HEK293 (cell line): ENCODE measurements at regions not wholly inside any gene's neighbourhood (a gene's known extent, or its start where the extent isn't known, plus 50 kb on each side); places are given as distances from the start of the nearest gene placed in this dataset.

Experiments
- CTCF ChIA-PET: fragments of 350-600 bp; formaldehyde crosslinking; extraction: SDS; loops from one replicate; lab custom pipeline; 2021; ENCODE audit warnings: antibody characterized with exemption; lab: Yijun Ruan, JAX
- POLR2A ChIA-PET: fragments of 300-600 bp; formaldehyde crosslinking; extraction: SDS; loops from one replicate; lab custom pipeline; 2020; ENCODE audit warnings: antibody characterized with exemption, inconsistent platforms; lab: Yijun Ruan, JAX
- H3K27ac ChIP-seq: fragments of 200-500 bp; sonication (Bioruptor generic); 2 replicates; pipeline ENCODE4 v1.5.1; 2014; ENCODE audit warnings: low read depth, low read length, control low read depth, inconsistent platforms; ENCODE audit errors: extremely low read depth
- H3K36me3 ChIP-seq, 2 experiments: fragments of 200-500 bp in 1 of 2; sonication (Bioruptor generic) in 1 of 2; 1 replicate in 1 of 2; 2 replicates in 1 of 2; pipeline ENCODE4 v1.5.1; 2014 to 2017; ENCODE audit warnings: inconsistent platforms in 2 of 2, low read length in 2 of 2; ENCODE audit not compliant: control insufficient read depth in 2 of 2, insufficient read depth in 1 of 2
- H3K4me1 ChIP-seq: fragments of 200-500 bp; sonication (Bioruptor generic); 2 replicates; pipeline ENCODE4 v1.5.1; 2014; ENCODE audit warnings: mild to moderate bottlenecking, low read length, inconsistent platforms; ENCODE audit not compliant: control insufficient read depth, insufficient read depth
- H3K4me3 ChIP-seq: 2 replicates; pipeline ENCODE4 v1.5.1; 2011; ENCODE audit warnings: low read depth, mild to moderate bottlenecking, control low read depth, low read length, moderate library complexity
- H3K9me3 ChIP-seq: fragments of 200-500 bp; sonication (Bioruptor generic); 2 replicates; pipeline ENCODE4 v1.5.1; 2014; ENCODE audit warnings: low read depth, low read length, inconsistent platforms; ENCODE audit not compliant: control insufficient read depth, insufficient read depth
- HOXA7 ChIP-seq: sonication (generic); formaldehyde crosslinking; IDR thresholded peaks from 2 replicates; pipeline ENCODE4 v1.8.1; 2022; ENCODE audit warnings: missing genetic modification reagents, borderline replicate concordance
- HOXC10 ChIP-seq: sonication (generic); formaldehyde crosslinking; IDR thresholded peaks from 2 replicates; pipeline ENCODE4 v1.8.1; 2023; ENCODE audit warnings: mild to moderate bottlenecking, missing genetic modification reagents
- KLF16 ChIP-seq: fragments of 450-650 bp; formaldehyde crosslinking; IDR thresholded peaks from 2 replicates; pipeline ENCODE4 v1.5.1; 2017; ENCODE audit warnings: missing biosample characterization, missing genetic modification characterization
- MZF1 ChIP-seq: fragments of 450-650 bp; formaldehyde crosslinking; IDR thresholded peaks from 2 replicates; pipeline ENCODE4 v1.5.1; 2017; ENCODE audit warnings: missing biosample characterization, missing genetic modification characterization, borderline replicate concordance
- OSR2 ChIP-seq: fragments of 450-650 bp; formaldehyde crosslinking; IDR thresholded peaks from 2 replicates; pipeline ENCODE4 v1.5.1; 2016; ENCODE audit warnings: missing biosample characterization, missing genetic modification characterization
- ZBTB8A ChIP-seq: fragments of 450-650 bp; formaldehyde crosslinking; IDR thresholded peaks from 2 replicates; pipeline ENCODE4 v1.5.1; 2016; ENCODE audit warnings: missing biosample characterization, missing genetic modification characterization
- ZNF426 ChIP-seq: fragments of 450-650 bp; formaldehyde crosslinking; IDR thresholded peaks from 2 replicates; pipeline ENCODE4 v1.5.1; 2017; ENCODE audit warnings: missing biosample characterization, missing genetic modification characterization, mild to moderate bottlenecking, inconsistent platforms, moderate library complexity
- ZNF48 ChIP-seq: fragments of 450-650 bp; formaldehyde crosslinking; IDR thresholded peaks from 2 replicates; pipeline ENCODE4 v1.5.1; 2016; ENCODE audit warnings: missing biosample characterization, missing genetic modification characterization
- ZNF596 ChIP-seq: fragments of 450-650 bp; IDR thresholded peaks from 2 replicates; pipeline ENCODE4 v1.5.0; 2018; ENCODE audit warnings: missing biosample characterization, mild to moderate bottlenecking, missing genetic modification characterization, moderate library complexity
- ZNF600 ChIP-seq: fragments of 450-650 bp; formaldehyde crosslinking; IDR thresholded peaks from 2 replicates; pipeline ENCODE4 v1.5.1; 2016; ENCODE audit warnings: missing biosample characterization, missing genetic modification characterization
- ZNF76 ChIP-seq: fragments of 450-650 bp; formaldehyde crosslinking; IDR thresholded peaks from 2 replicates; pipeline ENCODE4; 2016; ENCODE audit warnings: low read depth, missing biosample characterization, missing genetic modification characterization, borderline replicate concordance
- TF ChIP-seq, protein P1 (sequence below): fragments of 450-650 bp; formaldehyde crosslinking; IDR thresholded peaks from 2 replicates; pipeline ENCODE4 v1.5.1; 2016; ENCODE audit warnings: missing biosample characterization, missing genetic modification characterization
- TF ChIP-seq, protein P2 (sequence below): fragments of 450-650 bp; formaldehyde crosslinking; IDR thresholded peaks from 2 replicates; pipeline ENCODE4 v1.5.1; 2016; ENCODE audit warnings: missing biosample characterization, missing genetic modification characterization
- TF ChIP-seq, protein P3 (sequence below): fragments of 450-650 bp; formaldehyde crosslinking; IDR thresholded peaks from 2 replicates; pipeline ENCODE4 v1.5.1; 2017; ENCODE audit warnings: missing biosample characterization, missing genetic modification characterization
- TF ChIP-seq, protein P4 (sequence below): fragments of 450-650 bp; formaldehyde crosslinking; IDR thresholded peaks from 2 replicates; pipeline ENCODE4 v1.5.1; 2016; ENCODE audit warnings: missing biosample characterization, missing genetic modification characterization, borderline replicate concordance

DNA sequence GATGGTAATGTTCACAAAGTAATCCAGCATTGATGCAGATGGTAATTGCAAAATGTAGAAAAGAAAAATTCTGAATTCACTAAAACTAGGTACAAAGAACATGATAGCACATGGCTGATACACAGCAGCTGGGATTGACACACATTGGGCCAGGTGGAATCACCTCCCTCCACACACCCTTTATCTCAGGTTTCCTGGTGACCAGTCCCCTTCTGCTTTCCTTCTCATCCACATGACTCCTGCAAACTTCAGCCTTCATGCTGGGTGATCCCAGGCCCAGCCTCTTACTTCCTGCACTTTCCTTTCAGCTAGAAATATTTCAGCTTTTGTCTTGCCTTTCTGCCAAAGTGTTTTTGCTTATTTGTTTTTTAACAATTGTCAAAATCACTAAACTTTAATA lies 246.9 kb downstream of the LNPK start (continued):
- TF ChIP-seq OSR2 (tag by site-specific recombination), result no peak
- TF ChIP-seq, protein P1, sequence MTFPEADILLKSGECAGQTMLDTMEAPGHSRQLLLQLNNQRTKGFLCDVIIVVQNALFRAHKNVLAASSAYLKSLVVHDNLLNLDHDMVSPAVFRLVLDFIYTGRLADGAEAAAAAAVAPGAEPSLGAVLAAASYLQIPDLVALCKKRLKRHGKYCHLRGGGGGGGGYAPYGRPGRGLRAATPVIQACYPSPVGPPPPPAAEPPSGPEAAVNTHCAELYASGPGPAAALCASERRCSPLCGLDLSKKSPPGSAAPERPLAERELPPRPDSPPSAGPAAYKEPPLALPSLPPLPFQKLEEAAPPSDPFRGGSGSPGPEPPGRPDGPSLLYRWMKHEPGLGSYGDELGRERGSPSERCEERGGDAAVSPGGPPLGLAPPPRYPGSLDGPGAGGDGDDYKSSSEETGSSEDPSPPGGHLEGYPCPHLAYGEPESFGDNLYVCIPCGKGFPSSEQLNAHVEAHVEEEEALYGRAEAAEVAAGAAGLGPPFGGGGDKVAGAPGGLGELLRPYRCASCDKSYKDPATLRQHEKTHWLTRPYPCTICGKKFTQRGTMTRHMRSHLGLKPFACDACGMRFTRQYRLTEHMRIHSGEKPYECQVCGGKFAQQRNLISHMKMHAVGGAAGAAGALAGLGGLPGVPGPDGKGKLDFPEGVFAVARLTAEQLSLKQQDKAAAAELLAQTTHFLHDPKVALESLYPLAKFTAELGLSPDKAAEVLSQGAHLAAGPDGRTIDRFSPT (tag by site-specific recombination), result no peak
- no peak for TF ChIP-seq HOXC10 (CRISPR knock-in tag)
- TF ChIP-seq, protein P2, sequence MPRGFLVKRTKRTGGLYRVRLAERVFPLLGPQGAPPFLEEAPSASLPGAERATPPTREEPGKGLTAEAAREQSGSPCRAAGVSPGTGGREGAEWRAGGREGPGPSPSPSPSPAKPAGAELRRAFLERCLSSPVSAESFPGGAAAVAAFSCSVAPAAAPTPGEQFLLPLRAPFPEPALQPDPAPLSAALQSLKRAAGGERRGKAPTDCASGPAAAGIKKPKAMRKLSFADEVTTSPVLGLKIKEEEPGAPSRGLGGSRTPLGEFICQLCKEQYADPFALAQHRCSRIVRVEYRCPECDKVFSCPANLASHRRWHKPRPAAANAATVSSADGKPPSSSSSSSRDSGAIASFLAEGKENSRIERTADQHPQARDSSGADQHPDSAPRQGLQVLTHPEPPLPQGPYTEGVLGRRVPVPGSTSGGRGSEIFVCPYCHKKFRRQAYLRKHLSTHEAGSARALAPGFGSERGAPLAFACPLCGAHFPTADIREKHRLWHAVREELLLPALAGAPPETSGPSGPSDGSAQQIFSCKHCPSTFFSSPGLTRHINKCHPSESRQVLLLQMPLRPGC, result no peak
- no peak for TF ChIP-seq ZNF76 (tag by site-specific recombination)
- TF ChIP-seq HOXA7, result no peak
- TF ChIP-seq, all 188 proteins: peak for 0

DNA sequence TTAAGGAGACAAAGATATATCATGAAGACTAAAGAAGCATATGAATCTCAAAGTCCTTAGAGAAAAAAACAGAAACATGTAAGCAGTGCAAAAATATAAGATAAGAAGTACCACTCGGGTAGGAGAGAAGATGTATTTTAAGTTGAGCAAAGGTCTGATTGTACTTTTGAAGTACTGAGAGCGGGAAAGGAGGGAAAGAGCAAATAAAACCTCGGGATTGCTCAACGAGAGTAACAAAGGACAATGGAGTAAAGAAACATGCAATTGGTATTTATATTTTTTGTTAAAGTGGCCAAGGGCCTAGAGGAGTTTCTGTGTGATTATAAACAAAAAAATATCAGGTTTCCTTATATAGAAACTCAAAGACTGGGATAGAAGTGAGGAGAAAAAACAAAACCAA lies 251.9 kb downstream of the LNPK start:
- ChIA-PET POLR2A (no interaction called here), CTCF (no interaction called here)

DNA sequence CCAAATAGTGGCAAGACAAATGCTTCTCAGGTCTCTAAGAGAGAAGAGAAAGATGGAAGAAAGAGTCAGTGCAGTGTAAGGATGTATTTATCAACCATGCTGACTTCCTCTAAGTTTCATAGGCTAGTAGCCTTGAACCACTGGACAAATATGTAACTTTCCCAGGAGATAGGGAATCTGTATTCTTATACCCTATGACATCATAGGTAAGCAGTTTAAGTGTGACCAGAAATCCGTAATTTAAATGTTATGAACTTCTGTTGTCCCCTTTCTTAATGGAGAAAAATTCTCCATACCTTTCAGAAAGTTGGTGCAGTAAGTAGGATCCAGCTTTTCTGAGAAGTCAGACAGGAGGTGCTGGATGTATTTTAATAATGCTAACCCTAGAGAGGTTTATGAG lies 256.2 kb downstream of the LNPK start:
- H3K27ac ChIP-seq, result no peak overlapping the region
- TF ChIP-seq ZNF600 (tag by site-specific recombination) (no peak), ZNF76 (tag by site-specific recombination) (no peak), ZBTB8A (tag by site-specific recombination) (no peak)
- ChIA-PET POLR2A (no interaction called here), CTCF (no interaction called here)
- H3K4me3 ChIP-seq, result no peak overlapping the region
- H3K4me1 ChIP-seq, result no peaks in the 10 kb centered on the region
- no peaks in the 10 kb centered on the region for H3K9me3 ChIP-seq
- H3K36me3 ChIP-seq, result no peaks in the 10 kb centered on the region

More for the DNA sequence above, 251.9 kb downstream of the LNPK start:
- no peak for TF ChIP-seq KLF16 (tag by site-specific recombination)
- no peak overlapping the region for H3K4me3 ChIP-seq
- H3K9me3 ChIP-seq, result no peaks in the 10 kb centered on the region
- no peaks in the 10 kb centered on the region for H3K4me1 ChIP-seq
- no peak overlapping the region for H3K27ac ChIP-seq
- peaks cover 0 to 6% of the 10 kb centered on the region in 2 experiments; a peak in 1 of 3 replicates for H3K36me3 ChIP-seq

DNA sequence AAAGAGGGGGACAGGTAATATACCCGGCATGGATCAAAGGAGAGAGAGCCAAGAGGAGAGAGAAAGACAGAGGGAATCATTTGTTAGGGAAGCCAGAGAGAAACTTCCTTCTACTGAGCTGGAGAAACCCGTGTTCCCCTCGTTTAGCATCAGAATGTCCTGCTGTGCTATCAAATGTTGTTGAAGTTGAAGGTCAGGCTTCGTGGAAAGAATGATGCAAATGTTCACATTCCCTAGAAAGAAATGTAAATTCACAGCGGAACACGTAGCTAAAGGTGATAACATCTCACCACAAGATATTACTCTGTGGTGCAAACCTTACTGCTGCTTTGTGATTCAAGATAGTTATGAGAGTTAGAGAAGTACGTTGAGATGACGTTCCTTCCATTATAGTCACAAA lies 258.1 kb downstream of the LNPK start:
- ChIA-PET POLR2A (no interaction called here), CTCF (no interaction called here)
- Histone ChIP-seq H3K4me3 (no peak overlapping the region), H3K36me3 (no peaks in the 10 kb centered on the region), H3K4me1 (no peaks in the 10 kb centered on the region), H3K9me3 (no peaks in the 10 kb centered on the region)
- TF ChIP-seq MZF1 (tag by site-specific recombination) (no peak), ZNF596 (no peak), ZNF48 (no peak), ZNF426 (no peak)
- TF ChIP-seq, protein P3, sequence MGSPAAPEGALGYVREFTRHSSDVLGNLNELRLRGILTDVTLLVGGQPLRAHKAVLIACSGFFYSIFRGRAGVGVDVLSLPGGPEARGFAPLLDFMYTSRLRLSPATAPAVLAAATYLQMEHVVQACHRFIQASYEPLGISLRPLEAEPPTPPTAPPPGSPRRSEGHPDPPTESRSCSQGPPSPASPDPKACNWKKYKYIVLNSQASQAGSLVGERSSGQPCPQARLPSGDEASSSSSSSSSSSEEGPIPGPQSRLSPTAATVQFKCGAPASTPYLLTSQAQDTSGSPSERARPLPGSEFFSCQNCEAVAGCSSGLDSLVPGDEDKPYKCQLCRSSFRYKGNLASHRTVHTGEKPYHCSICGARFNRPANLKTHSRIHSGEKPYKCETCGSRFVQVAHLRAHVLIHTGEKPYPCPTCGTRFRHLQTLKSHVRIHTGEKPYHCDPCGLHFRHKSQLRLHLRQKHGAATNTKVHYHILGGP (tag by site-specific recombination), result 0 out of 2 replicates have a peak, but pooled peaks have one; percentile 32
- TF ChIP-seq, protein P4, sequence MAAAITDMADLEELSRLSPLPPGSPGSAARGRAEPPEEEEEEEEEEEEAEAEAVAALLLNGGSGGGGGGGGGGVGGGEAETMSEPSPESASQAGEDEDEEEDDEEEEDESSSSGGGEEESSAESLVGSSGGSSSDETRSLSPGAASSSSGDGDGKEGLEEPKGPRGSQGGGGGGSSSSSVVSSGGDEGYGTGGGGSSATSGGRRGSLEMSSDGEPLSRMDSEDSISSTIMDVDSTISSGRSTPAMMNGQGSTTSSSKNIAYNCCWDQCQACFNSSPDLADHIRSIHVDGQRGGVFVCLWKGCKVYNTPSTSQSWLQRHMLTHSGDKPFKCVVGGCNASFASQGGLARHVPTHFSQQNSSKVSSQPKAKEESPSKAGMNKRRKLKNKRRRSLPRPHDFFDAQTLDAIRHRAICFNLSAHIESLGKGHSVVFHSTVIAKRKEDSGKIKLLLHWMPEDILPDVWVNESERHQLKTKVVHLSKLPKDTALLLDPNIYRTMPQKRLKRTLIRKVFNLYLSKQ, result no peak
- TF ChIP-seq, all 188 proteins: peak for 1
- no peak overlapping the region for H3K27ac ChIP-seq
